ENCODE measurements at regions not wholly inside any gene's neighbourhood (a gene's known extent, or its start where the extent isn't known, plus 50 kb on each side); places are given as distances from the start of the nearest gene placed in this dataset.

DNA sequence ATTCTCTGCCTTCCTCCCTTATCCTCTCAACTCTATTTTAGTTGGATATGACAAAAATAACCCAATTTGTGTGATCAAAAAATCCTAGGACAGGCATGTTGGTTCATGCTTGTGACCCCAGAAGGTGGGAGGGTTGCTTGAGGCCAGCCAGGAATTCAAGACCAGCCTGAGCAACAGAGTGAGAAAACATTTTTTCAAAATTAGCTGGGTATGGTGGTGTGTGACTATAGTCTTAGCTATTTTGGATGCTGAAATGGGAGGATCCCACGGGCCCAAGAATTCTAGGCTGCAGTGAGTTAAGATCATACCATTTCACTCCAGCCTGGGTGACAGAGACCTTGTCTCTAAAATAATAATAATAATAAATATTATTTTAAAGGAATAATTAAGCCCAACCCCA lies 1383.1 kb upstream of the ADGRL2 start:
- Mint-ChIP-seq H3K4me1 (no peaks in the 10 kb centered on the region), H3K9me3 (no peaks in the 10 kb centered on the region), H3K27ac (ENCODE audit: unreplicated experiment) (no peak overlapping the region), H3K36me3 (ENCODE audit: low read depth) (no peaks in the 10 kb centered on the region), H3K27me3 (ENCODE audit: low read depth) (no peaks in the 10 kb centered on the region), H3K4me3 (no peak overlapping the region)
- no peak for TF ChIP-seq CTCF (conservative IDR thresholded peaks at IDR 0.05)
- no peak for DNase-seq (ENCODE audit: low read depth, low spot score)

DNA sequence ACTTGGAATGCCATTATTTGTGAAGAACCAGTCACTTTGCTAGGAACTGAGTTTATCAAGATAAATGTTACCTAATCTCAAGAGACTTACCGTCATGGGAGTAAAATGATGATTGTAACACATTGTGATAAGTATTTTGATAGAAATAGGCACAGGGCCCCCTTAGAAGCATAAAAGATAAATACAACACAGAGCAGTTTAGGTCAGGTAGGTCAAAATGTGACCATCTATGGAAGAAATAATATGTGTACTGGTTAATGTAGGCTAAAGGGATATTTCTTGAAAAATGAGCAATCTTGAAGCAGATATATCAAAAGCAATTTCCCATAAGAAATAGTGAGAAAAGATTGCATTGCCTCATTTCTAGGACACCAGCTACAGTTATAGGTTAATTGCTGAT lies 1386.8 kb upstream of the ADGRL2 start:
- Mint-ChIP-seq H3K9me3 (peaks cover 6% of the 10 kb centered on the region), H3K4me3 (no peak overlapping the region), H3K4me1 (no peaks in the 10 kb centered on the region), H3K27me3 (ENCODE audit: low read depth) (no peaks in the 10 kb centered on the region), H3K27ac (ENCODE audit: unreplicated experiment) (no peak overlapping the region), H3K36me3 (ENCODE audit: low read depth) (no peaks in the 10 kb centered on the region)
- no peak for TF ChIP-seq CTCF (conservative IDR thresholded peaks at IDR 0.05)
- no peak for DNase-seq (ENCODE audit: low read depth, low spot score)

- Mint-ChIP-seq H3K36me3 (ENCODE audit: low read depth) (no peaks in the 10 kb centered on the region), H3K9me3 (peaks cover 6% of the 10 kb centered on the region), H3K4me1 (no peaks in the 10 kb centered on the region), H3K4me3 (no peak overlapping the region), H3K27me3 (ENCODE audit: low read depth) (no peaks in the 10 kb centered on the region), H3K27ac (ENCODE audit: unreplicated experiment) (no peak overlapping the region)
- no peak for TF ChIP-seq CTCF (conservative IDR thresholded peaks at IDR 0.05)
- DNase-seq (ENCODE audit: low read depth, low spot score): no peak
These were observed 1390.5 kb upstream of the ADGRL2 start for GRCh38 chr1:80410233-80410632.

GRCh38 chr1:80403471-80403893 lies 1397.0 kb upstream of the ADGRL4 start:
- no peaks in the 10 kb centered on the region for H3K4me1 Mint-ChIP-seq
- peaks cover 8% of the 10 kb centered on the region for H3K36me3 Mint-ChIP-seq (ENCODE audit: low read depth)
- H3K27me3 Mint-ChIP-seq (ENCODE audit: low read depth): no peaks in the 10 kb centered on the region
- no peak overlapping the region for H3K4me3 Mint-ChIP-seq
- no peak overlapping the region for H3K27ac Mint-ChIP-seq (ENCODE audit: unreplicated experiment)
- no peak for TF ChIP-seq CTCF (conservative IDR thresholded peaks at IDR 0.05)
- DNase-seq (ENCODE audit: low read depth, low spot score): no peak
- peaks cover 4% of the 10 kb centered on the region for H3K9me3 Mint-ChIP-seq

DNA sequence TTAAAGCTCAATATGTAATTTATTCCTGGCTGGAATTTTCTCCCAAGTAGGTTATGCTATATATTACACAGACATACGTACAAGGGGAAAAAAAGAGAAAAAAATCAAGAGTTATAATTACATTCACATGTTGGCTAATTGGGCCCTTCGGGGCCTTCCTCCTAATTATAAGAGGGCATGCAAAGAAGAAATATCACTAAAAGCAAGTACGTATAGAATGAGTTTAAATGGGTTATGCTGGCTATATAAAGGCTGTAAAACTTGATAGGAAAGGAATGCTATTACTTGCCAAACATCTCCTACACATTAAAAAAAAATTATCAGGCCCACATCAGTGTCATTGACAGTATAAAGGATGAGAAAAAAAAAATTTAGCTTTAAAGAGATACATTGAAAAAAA lies 1396.1 kb upstream of the ADGRL4 start:
- no peaks in the 10 kb centered on the region for H3K27me3 Mint-ChIP-seq (ENCODE audit: low read depth)
- TF ChIP-seq CTCF (conservative IDR thresholded peaks at IDR 0.05): no peak
- peaks cover 5% of the 10 kb centered on the region for H3K9me3 Mint-ChIP-seq
- no peaks in the 10 kb centered on the region for H3K4me1 Mint-ChIP-seq
- H3K36me3 Mint-ChIP-seq (ENCODE audit: low read depth): peaks cover 8% of the 10 kb centered on the region
- DNase-seq (ENCODE audit: low read depth, low spot score): no peak
- no peak overlapping the region for H3K27ac Mint-ChIP-seq (ENCODE audit: unreplicated experiment)
- H3K4me3 Mint-ChIP-seq: no peak overlapping the region

- TF ChIP-seq CTCF (conservative IDR thresholded peaks at IDR 0.05): no peak
- no peak overlapping the region for H3K4me3 Mint-ChIP-seq
- H3K36me3 Mint-ChIP-seq (ENCODE audit: low read depth): peaks cover 8% of the 10 kb centered on the region
- no peaks in the 10 kb centered on the region for H3K4me1 Mint-ChIP-seq
- DNase-seq (ENCODE audit: low read depth, low spot score): no peak
- H3K9me3 Mint-ChIP-seq: peaks cover 7% of the 10 kb centered on the region
- no peaks in the 10 kb centered on the region for H3K27me3 Mint-ChIP-seq (ENCODE audit: low read depth)
- no peak overlapping the region for H3K27ac Mint-ChIP-seq (ENCODE audit: unreplicated experiment)
These were observed 1395.2 kb upstream of the ADGRL4 start for GRCh38 chr1:80401757-80402156.
